ENCODE measurements at regions not wholly inside any gene's neighbourhood (a gene's known extent, or its start where the extent isn't known, plus 50 kb on each side); places are given as distances from the start of the nearest gene placed in this dataset.
"Not testable (repeated sequence)": the region's sequence is repeated elsewhere in the genome, so short reads cannot be mapped to it uniquely, and the experiment has no call there.

DNA sequence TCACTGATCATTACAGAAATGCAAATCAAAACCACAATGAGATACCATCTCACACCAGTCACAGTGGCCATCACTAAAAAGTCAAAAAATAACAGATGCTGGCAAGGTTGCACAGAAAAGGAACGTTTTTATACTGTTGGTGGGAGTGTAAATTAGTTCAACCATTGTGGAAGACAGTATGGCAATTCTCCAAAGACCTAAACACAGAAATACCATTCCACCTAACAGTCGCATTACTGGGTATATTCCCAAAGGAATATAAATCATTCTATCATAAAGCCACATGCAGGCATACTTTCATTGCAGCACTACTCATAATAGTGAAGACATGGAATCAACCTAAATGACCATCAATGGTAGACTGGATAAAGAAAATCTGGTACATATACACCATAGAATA lies 83.2 kb upstream of the ARID5B start:
- not testable (repeated sequence) for H3K4me3 ChIP-seq (ENCODE audit: low read depth, low read length)

DNA sequence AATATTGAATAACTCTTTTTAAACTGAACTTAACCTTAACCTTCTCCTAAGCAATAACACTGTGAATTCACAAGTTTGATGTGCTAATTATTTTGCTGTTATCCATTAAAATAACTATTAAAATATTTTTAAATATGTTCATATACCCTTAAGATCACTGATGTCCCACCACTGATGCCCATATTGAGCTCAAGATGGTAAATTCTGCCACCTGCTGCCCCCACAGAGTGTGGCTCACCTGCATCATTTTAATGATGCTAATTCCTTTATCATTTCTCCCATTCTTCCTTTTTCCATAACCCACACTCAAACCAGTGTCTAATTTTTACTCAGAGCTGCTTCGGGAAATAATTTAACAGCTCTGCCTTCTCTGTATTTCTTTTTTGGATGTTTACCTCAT lies 82.3 kb upstream of the ARID5B start:
- TF ChIP-seq, protein P1, sequence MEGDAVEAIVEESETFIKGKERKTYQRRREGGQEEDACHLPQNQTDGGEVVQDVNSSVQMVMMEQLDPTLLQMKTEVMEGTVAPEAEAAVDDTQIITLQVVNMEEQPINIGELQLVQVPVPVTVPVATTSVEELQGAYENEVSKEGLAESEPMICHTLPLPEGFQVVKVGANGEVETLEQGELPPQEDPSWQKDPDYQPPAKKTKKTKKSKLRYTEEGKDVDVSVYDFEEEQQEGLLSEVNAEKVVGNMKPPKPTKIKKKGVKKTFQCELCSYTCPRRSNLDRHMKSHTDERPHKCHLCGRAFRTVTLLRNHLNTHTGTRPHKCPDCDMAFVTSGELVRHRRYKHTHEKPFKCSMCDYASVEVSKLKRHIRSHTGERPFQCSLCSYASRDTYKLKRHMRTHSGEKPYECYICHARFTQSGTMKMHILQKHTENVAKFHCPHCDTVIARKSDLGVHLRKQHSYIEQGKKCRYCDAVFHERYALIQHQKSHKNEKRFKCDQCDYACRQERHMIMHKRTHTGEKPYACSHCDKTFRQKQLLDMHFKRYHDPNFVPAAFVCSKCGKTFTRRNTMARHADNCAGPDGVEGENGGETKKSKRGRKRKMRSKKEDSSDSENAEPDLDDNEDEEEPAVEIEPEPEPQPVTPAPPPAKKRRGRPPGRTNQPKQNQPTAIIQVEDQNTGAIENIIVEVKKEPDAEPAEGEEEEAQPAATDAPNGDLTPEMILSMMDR (IDR thresholded peaks at IDR 0.05; ENCODE audit: borderline replicate concordance, insufficient read depth, low read depth, low read length) = no peak
- no peak overlapping the region for H3K4me3 ChIP-seq (ENCODE audit: low read depth, low read length)

DNA sequence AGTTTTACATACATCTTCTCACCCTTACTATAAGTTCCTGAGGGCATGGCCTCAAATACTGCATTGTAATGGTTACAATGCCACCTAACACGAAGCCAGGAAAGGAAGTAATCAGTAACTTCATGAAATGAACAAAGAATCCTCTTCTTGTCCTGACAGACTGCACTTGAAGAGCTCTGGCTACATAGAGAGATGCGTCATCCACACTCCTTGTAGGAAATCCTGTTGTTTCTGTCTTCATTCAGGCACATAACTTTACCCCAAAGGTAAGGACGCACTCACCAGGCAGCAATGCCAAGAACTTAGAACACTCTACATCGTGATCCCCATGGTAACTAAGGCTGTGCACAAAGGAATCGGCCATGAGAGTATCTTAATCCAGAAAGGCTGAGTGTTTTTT lies 80.3 kb upstream of the ARID5B start:
- TF ChIP-seq, protein P1 (IDR thresholded peaks at IDR 0.05; ENCODE audit: borderline replicate concordance, insufficient read depth, low read depth, low read length) = no peak
- no peak overlapping the region for H3K4me3 ChIP-seq (ENCODE audit: low read depth, low read length)

GRCh38 chr10:61821693-61822092 lies 79.8 kb upstream of the ARID5B start:
- no peak overlapping the region for H3K4me3 ChIP-seq (ENCODE audit: low read depth, low read length)
- TF ChIP-seq, protein P1 (IDR thresholded peaks at IDR 0.05; ENCODE audit: borderline replicate concordance, insufficient read depth, low read depth, low read length) = no peak

- TF ChIP-seq, protein P1 (IDR thresholded peaks at IDR 0.05; ENCODE audit: borderline replicate concordance, insufficient read depth, low read depth, low read length) = no peak
Observed at GRCh38 chr10:61822096-61822495, 79.4 kb upstream of the ARID5B start.

DNA sequence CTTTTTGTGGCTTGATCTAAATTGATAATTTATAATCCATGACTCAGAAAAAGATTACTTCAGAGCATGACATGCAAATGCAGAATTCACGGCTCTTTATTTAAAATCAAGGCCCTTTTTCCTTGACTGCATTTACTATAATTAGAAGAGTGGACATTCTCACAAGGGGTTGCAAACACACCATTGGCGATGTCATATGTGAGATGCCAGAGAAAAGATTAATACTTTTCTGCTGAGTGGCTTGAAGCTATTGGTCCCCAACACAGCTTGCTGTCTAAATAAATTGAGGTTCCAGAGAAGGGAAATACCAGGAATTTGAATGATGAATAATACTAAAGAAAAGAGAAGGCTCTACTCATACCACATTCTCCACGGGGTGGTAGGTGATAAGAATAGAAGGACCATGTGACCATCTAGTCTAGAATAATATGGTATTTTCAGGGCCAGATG lies 78.7 kb upstream of the ARID5B start:
- no peak overlapping the region for H3K4me3 ChIP-seq (ENCODE audit: low read depth, low read length)
- TF ChIP-seq, protein P1 (IDR thresholded peaks at IDR 0.05; ENCODE audit: borderline replicate concordance, insufficient read depth, low read depth, low read length) = no peak

More at GRCh38 chr10:61822096-61822495, 79.4 kb upstream of the ARID5B start:
- H3K4me3 ChIP-seq (ENCODE audit: low read depth, low read length) = no peak overlapping the region

DNA sequence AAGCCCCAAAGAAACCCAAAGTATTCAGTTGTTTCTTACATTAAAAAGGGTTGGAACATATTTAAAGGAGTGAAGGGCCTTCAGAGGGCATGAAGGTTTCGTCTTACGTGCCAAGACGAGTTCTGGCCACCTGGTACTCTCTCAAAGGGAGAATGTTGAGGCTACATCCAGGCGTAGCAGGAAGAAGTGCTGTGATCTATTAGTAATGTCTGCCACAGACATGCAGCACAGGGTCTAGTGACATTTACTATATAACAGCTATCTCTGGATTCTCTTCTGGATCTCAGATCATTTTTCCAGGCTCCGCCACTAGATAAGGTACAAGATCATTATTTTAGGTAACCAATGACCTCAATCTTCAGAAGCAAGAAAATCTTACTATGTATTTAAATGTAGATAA lies 76.5 kb upstream of the ARID5B start:
- TF ChIP-seq, protein P1 (IDR thresholded peaks at IDR 0.05; ENCODE audit: borderline replicate concordance, insufficient read depth, low read depth, low read length) = no peak
- no peak overlapping the region for H3K4me3 ChIP-seq (ENCODE audit: low read depth, low read length)

- TF ChIP-seq, protein P1 (IDR thresholded peaks at IDR 0.05; ENCODE audit: borderline replicate concordance, insufficient read depth, low read depth, low read length) = no peak
Observed at GRCh38 chr10:61825628-61826027, 75.9 kb upstream of the ARID5B start.

More at GRCh38 chr10:61825628-61826027, 75.9 kb upstream of the ARID5B start:
- H3K4me3 ChIP-seq (ENCODE audit: low read depth, low read length) = no peak overlapping the region

Data from GM12875 (cell line).